DMS153 treated with DMSO at 0.1 percent for 48 hours (cell line): ENCODE measurements at regions not wholly inside any gene's neighbourhood (a gene's known extent, or its start where the extent isn't known, plus 50 kb on each side); places are given as distances from the start of the nearest gene placed in this dataset.

ENCODE experiments used
- DNase-seq: peaks from one replicate; lab custom pipeline; 2025; ENCODE audit not compliant: unreplicated experiment; lab: John Stamatoyannopoulos, UW

DNA sequence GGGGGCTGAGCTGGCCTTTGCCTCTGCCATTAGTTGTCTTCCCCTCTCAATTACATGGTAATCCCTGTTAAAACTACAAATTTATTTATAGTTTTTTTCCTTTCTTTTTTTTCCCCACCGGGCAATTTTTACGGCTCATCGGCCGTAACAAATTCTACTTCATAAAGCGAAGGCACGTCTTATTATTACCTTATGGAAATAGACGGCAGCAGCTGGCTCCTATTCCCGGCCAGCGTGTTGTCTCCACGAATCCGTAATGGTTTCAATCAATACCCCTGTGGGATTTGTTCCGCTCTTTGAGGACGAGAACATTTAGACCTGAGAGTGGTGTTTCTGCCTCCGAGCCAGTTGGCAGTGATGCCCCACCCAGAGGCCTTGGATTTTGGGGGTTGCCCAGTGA is 52.4 kb upstream of the IGSF21 start:
- DNase-seq = no peak

DNA sequence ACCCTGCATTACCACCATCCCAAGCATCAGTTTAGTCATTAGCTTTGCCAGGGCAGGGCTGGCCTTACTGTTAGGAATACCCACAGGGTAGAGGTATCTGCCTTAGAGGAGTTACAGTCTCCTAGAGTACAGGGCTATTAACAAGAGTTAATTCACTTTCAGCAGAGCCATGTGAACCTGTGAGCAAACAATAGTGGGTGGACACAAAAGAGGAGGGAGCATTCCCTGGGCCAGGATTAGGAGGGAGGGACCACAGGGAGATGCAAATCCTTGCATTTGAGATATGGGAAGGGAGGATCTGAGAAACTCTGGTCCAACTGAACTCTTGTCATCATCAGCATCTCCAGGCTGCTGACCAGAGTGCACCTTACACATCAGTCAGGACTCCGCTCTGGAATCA is 51.1 kb upstream of the IGSF21 start:
- no peak for DNase-seq

DNA sequence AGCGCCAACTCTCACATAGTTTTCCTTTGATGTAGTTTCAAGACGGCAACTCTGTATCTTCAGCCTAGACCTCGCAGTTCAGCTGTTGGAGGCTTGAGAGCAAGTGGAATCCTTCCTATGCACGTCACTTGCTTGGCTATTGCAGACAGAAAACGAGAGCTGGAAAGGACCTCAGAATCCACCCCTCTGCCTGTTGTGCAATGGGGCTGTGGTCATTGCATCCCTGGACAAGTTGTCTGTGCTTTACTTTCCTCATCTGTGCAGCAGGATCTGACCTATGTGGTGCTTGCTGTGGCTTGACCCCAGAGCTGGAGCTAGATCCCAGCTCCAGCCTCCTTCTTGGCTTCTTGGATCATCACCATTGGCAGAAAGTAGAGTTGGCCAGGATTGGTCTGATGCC is 50.0 kb upstream of the IGSF21 start:
- no peak for DNase-seq
